Esophagus muscularis mucosa (tissue), 4 donors: ENCODE measurements at regions not wholly inside any gene's neighbourhood (a gene's known extent, or its start where the extent isn't known, plus 50 kb on each side); places are given as distances from the start of the nearest gene placed in this dataset.

ENCODE experiments used
- DNase-seq: peaks from one replicate; pipeline ENCODE4 v3.0.0-alpha.2; 2017; ENCODE audit errors: extremely low spot score
- H3K27ac ChIP-seq, 4 donors: fragments of 200-600 bp; sonication (generic); replicated peaks in 1 of 4; 1 replicate in 3 of 4; 2 replicates in 1 of 4; pipeline ENCODE4 v1.5.1; 2016 to 2019; ENCODE audit warnings: mild to moderate bottlenecking in 1 of 4
- H3K27me3 ChIP-seq, 4 donors: fragments of 200-600 bp; sonication (generic); one replicate each; pipeline versions ENCODE4 v1.5.1 to v1.6.0; 2016 to 2019
- H3K36me3 ChIP-seq, 4 donors: fragments of 200-600 bp; sonication (generic); one replicate each; pipeline ENCODE4 v1.5.1; 2016 to 2019
- H3K4me1 ChIP-seq, 4 donors: fragments of 200-600 bp; sonication (generic); one replicate each; pipeline ENCODE4 v1.5.1; 2016 to 2019
- H3K4me3 ChIP-seq, 4 donors: fragments of 200-600 bp; sonication (generic); 1 replicate in 2 of 4; 2 replicates in 2 of 4; pipeline ENCODE4 v1.5.1; 2016 to 2019; ENCODE audit warnings: mild to moderate bottlenecking in 4 of 4, moderate library complexity in 1 of 4
- H3K9me3 ChIP-seq, 4 donors: fragments of 200-600 bp; sonication (generic); 1 replicate in 3 of 4; 2 replicates in 1 of 4; pipeline ENCODE4 v1.5.1; 2016 to 2019
- CTCF ChIP-seq, 3 experiments: fragments of 200-600 bp in 2 of 3; fragments of 450-650 bp in 1 of 3; sonication (generic) in 2 of 3; IDR thresholded peaks; one replicate each; pipeline ENCODE4 v1.5.1; 2017 to 2019; ENCODE audit warnings: antibody characterized with exemption in 3 of 3, mild to moderate bottlenecking in 2 of 3, moderate library complexity in 1 of 3
- EP300 ChIP-seq: sonication (generic); formaldehyde crosslinking; IDR thresholded peaks from one replicate; pipeline ENCODE4 v1.6.1; 2017; ENCODE audit warnings: antibody characterized with exemption
- POLR2A ChIP-seq: fragments of 450-650 bp; IDR thresholded peaks from one replicate; pipeline ENCODE4 v1.6.1; 2017; ENCODE audit warnings: antibody characterized with exemption, moderate library complexity, mild to moderate bottlenecking, low read depth
- POLR2AphosphoS5 ChIP-seq, 2 donors: sonication (generic); formaldehyde crosslinking; IDR thresholded peaks; one replicate each; pipeline ENCODE4 v1.6.1; 2017; ENCODE audit warnings: antibody characterized with exemption in 2 of 2
- WGBS: methylation state at CpG from one replicate; pipeline ENCODE4 v1.1.5; 2018; 5-methylcytosine and 5-hydroxymethylcytosine counted together
- intact Hi-C: fragments of 100-400 bp; cut with DNase I; formaldehyde crosslinking; loops from one replicate; pipeline ENCODE4 v1.15.1; 2023

GRCh38 chr7:12474035-12474434 is 70.4 kb upstream of the VWDE start:
- DNase-seq: no peak
- no peaks in the 10 kb centered on the region for H3K9me3 ChIP-seq
- no peaks in the 10 kb centered on the region for H3K36me3 ChIP-seq
- WGBS: 57% methylated on average over 4 of the region's 4 CpGs
- H3K4me1 ChIP-seq: no peaks in the 10 kb centered on the region
- H3K27ac ChIP-seq: no peak overlapping the region
- no peak overlapping the region for H3K4me3 ChIP-seq
- TF ChIP-seq POLR2AphosphoS5 (IDR thresholded peaks at IDR 0.05): no peak
- no peak for TF ChIP-seq POLR2A
- TF ChIP-seq CTCF (IDR thresholded peaks at IDR 0.05): no peak
- TF ChIP-seq EP300: no peak
- H3K27me3 ChIP-seq: no peaks in the 10 kb centered on the region
- intact Hi-C loops: no loop called here

- H3K36me3 ChIP-seq: no peaks in the 10 kb centered on the region
- DNase-seq: no peak
- no peak overlapping the region for H3K27ac ChIP-seq
- H3K4me1 ChIP-seq: no peaks in the 10 kb centered on the region
- no peaks in the 10 kb centered on the region for H3K9me3 ChIP-seq
- 54% methylated on average over 6 of the region's 6 CpGs for WGBS
- H3K27me3 ChIP-seq: no peaks in the 10 kb centered on the region
- no peak overlapping the region for H3K4me3 ChIP-seq
- TF ChIP-seq CTCF (IDR thresholded peaks at IDR 0.05) (no peak), POLR2A (no peak), POLR2AphosphoS5 (IDR thresholded peaks at IDR 0.05) (no peak), EP300 (no peak)
- intact Hi-C loops: no loop called here
Observed at GRCh38 chr7:12475362-12476063, 71.8 kb upstream of the VWDE start.

GRCh38 chr7:12477620-12478019 is 74.0 kb upstream of the VWDE start:
- intact Hi-C loops: no loop called here
- H3K36me3 ChIP-seq: no peaks in the 10 kb centered on the region
- no peak overlapping the region for H3K27ac ChIP-seq
- TF ChIP-seq EP300 (no peak), POLR2A (no peak), POLR2AphosphoS5 (IDR thresholded peaks at IDR 0.05) (no peak), CTCF (IDR thresholded peaks at IDR 0.05) (no peak)
- no peak for DNase-seq
- WGBS: 76% methylated on average over 3 of the region's 3 CpGs
- no peaks in the 10 kb centered on the region for H3K4me1 ChIP-seq
- no peaks in the 10 kb centered on the region for H3K27me3 ChIP-seq
- no peaks in the 10 kb centered on the region for H3K9me3 ChIP-seq
- H3K4me3 ChIP-seq: no peak overlapping the region

- no peak for DNase-seq
- TF ChIP-seq CTCF (IDR thresholded peaks at IDR 0.05) (no peak), EP300 (no peak), POLR2AphosphoS5 (IDR thresholded peaks at IDR 0.05) (no peak), POLR2A (no peak)
- no peak overlapping the region for H3K4me3 ChIP-seq
- WGBS: 47% methylated on average over 3 of the region's 3 CpGs
- H3K4me1 ChIP-seq: no peaks in the 10 kb centered on the region
- intact Hi-C loops: no loop called here
- no peaks in the 10 kb centered on the region for H3K36me3 ChIP-seq
- no peaks in the 10 kb centered on the region for H3K27me3 ChIP-seq
- H3K9me3 ChIP-seq: no peaks in the 10 kb centered on the region
- no peak overlapping the region for H3K27ac ChIP-seq
Observed at GRCh38 chr7:12481722-12482121, 78.1 kb upstream of the VWDE start.

- Histone ChIP-seq H3K4me1 (no peaks in the 10 kb centered on the region), H3K27me3 (no peaks in the 10 kb centered on the region), H3K27ac (no peak overlapping the region), H3K36me3 (no peaks in the 10 kb centered on the region), H3K4me3 (no peak overlapping the region), H3K9me3 (no peaks in the 10 kb centered on the region)
- 98% methylated on average over 2 of the region's 2 CpGs for WGBS
- DNase-seq: no peak
- TF ChIP-seq POLR2A (no peak), POLR2AphosphoS5 (IDR thresholded peaks at IDR 0.05) (no peak), EP300 (no peak), CTCF (IDR thresholded peaks at IDR 0.05) (no peak)
- intact Hi-C loops: no loop called here
Observed at GRCh38 chr7:12485845-12486244, 82.2 kb upstream of the VWDE start.
